Stomach (tissue), 4 donors: ENCODE measurements at regions not wholly inside any gene's neighbourhood (a gene's known extent, or its start where the extent isn't known, plus 50 kb on each side); places are given as distances from the start of the nearest gene placed in this dataset.

Experiments
- CTCF ChIP-seq, 7 experiments: fragments of 450-650 bp in 4 of 7; fragments of 200-600 bp in 3 of 7; sonication (generic) in 3 of 7; IDR thresholded peaks; one replicate each; pipeline ENCODE4 v1.5.1; 2016 to 2019; ENCODE audit warnings: antibody characterized with exemption in 7 of 7, control low read depth in 2 of 7, mild to moderate bottlenecking in 1 of 7
- POLR2A ChIP-seq, 4 donors: fragments of 450-650 bp; IDR thresholded peaks; one replicate each; pipeline ENCODE4 v1.6.1; 2016; ENCODE audit warnings: antibody characterized with exemption in 4 of 4, control low read depth in 2 of 4, mild to moderate bottlenecking in 1 of 4, moderate library complexity in 1 of 4

- no peak for TF ChIP-seq CTCF (IDR thresholded peaks at IDR 0.05)
- no peak for TF ChIP-seq POLR2A (IDR thresholded peaks at IDR 0.05)
These were observed 205.8 kb upstream of the SHH start for GRCh38 chr7:156017916-156018700.
